ENCODE measurements at regions not wholly inside any gene's neighbourhood (a gene's known extent, or its start where the extent isn't known, plus 50 kb on each side); places are given as distances from the start of the nearest gene placed in this dataset.

DNA sequence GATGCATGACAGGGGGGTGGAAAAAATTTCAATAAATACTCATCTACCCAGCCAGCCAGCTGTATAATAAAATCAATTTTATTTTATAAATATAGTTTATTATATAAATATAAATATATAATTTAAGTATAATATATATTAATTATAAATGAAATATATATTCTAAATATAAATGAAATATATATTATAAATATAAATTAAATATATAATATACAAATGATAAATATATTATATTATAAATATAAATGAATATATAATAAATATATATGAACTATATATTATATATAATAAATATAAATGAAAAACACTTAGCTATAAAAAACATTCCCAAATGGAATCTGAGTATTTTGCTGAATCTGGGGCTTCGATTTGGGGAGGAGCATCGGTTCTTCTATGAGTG is 79.4 kb upstream of the CDCA7L start:
- no peaks in the 10 kb centered on the region for H3K79me2 ChIP-seq (ENCODE audit: control insufficient read depth in 1 of 2, insufficient read depth in 2 of 2, low read length in 2 of 2)
- H2BK12ac ChIP-seq (ENCODE audit: low read depth, low read length) = no peak overlapping the region
- no peak overlapping the region for H4K5ac ChIP-seq (ENCODE audit: insufficient read length, low read depth, low read length)
- no peak overlapping the region for H3K27ac ChIP-seq (ENCODE audit: low read depth, low read length)
- ChIA-PET POLR2A (ENCODE audit: partially characterized antibody) (no interaction called here), CTCF (ENCODE audit: partially characterized antibody) (interaction anchor here (1.0 to 1.7 kb wide), 5 partner anchors 8 to 24 kb away, joined by 3 to 6 read pairs (median 4); no protein-coding TSS in a partner anchor)
- H3K79me1 ChIP-seq (ENCODE audit: low read depth, low read length) = no peaks in the 10 kb centered on the region
- H3K4me3 ChIP-seq (ENCODE audit: extremely low read depth in 1 of 4, insufficient read depth in 2 of 4, low read depth in 3 of 4, low read length in 4 of 4) = no peak overlapping the region
- WGBS, 2 experiments (ENCODE audit: extremely low coverage in 1 of 2, insufficient coverage in 1 of 2, insufficient read length in 1 of 2, insufficient replicate concordance in 2 of 2, low coverage in 1 of 2, low lambda C conversion rate in 2 of 2, missing lambda C conversion rate in 1 of 2) = 92% methylated on average over 2 of the region's 2 CpGs; no CpG with 5 or more reads in 1 of the 2 experiments
- H3K9ac ChIP-seq (replicated peaks in 1 of 4; ENCODE audit: extremely low read depth in 1 of 4, low read depth in 3 of 4, low read length in 3 of 4) = no peak overlapping the region
- no peak overlapping the region for H3K4ac ChIP-seq (replicated peaks; ENCODE audit: insufficient read length, low read depth, low read length)
- H3K27me3 ChIP-seq (replicated peaks in 1 of 4; ENCODE audit: control insufficient read depth in 3 of 4, extremely low read depth in 1 of 4, insufficient read depth in 3 of 4, low read length in 3 of 4) = no peaks in the 10 kb centered on the region
- FAIRE-seq (no peak), DNase-seq (ENCODE audit: low read depth in 1 of 2, low spot score in 2 of 2) (no peak)
- H3K4me1 ChIP-seq (replicated peaks in 1 of 4; ENCODE audit: control insufficient read depth in 3 of 4, insufficient read depth in 4 of 4, low read length in 3 of 4) = peaks cover 0 to 5% (median 1%) of the 10 kb centered on the region in 4 experiments; a peak in 2 of 7 replicates
- H2BK20ac ChIP-seq (ENCODE audit: low read length) = no peak overlapping the region
- H2BK5ac ChIP-seq (ENCODE audit: low read depth, low read length) = no peak overlapping the region
- no peak overlapping the region for H2BK15ac ChIP-seq (ENCODE audit: low read length)
- H3K23ac ChIP-seq (ENCODE audit: insufficient read length) = no peak overlapping the region
- no peak overlapping the region for H2AK5ac ChIP-seq (ENCODE audit: low read depth, low read length)
- no peak overlapping the region for H3K4me2 ChIP-seq (ENCODE audit: insufficient read depth in 1 of 2, low read depth in 2 of 2, low read length in 2 of 2)
- no peak overlapping the region for H2AFZ ChIP-seq (ENCODE audit: low read length)
- no peaks in the 10 kb centered on the region; the same call in 1 of the 2 replicates for H3K23me2 ChIP-seq (ENCODE audit: low read depth, low read length)
- no peak overlapping the region for H2BK120ac ChIP-seq (replicated peaks; ENCODE audit: low read depth, low read length)
- no peak overlapping the region for H3K56ac ChIP-seq (replicated peaks; ENCODE audit: insufficient read length, low read depth, low read length)
- H3K36me3 ChIP-seq (ENCODE audit: control insufficient read depth in 2 of 4, insufficient read depth in 4 of 4, low read length in 3 of 4) = no peaks in the 10 kb centered on the region; a peak in 1 of 8 replicates
- no peak overlapping the region for H3K18ac ChIP-seq (ENCODE audit: extremely low read depth, low read length)
- H4K8ac ChIP-seq (ENCODE audit: extremely low read depth, insufficient read depth, low read length) = no peak overlapping the region; the same call in 1 of the 2 replicates
- H4K20me1 ChIP-seq (replicated peaks in 1 of 2; ENCODE audit: control insufficient read depth in 1 of 2, insufficient read depth in 2 of 2, low read length in 2 of 2) = no peaks in the 10 kb centered on the region
- H3K9me3 ChIP-seq (ENCODE audit: insufficient read depth in 2 of 2, low read depth in 1 of 2, low read length in 1 of 2) = peaks cover 8 to 10% of the 10 kb centered on the region in 2 experiments; a peak in 3 of 4 replicates
- no peak overlapping the region for H3K14ac ChIP-seq (ENCODE audit: insufficient read length)
- no peak overlapping the region for H4K91ac ChIP-seq (replicated peaks; ENCODE audit: insufficient read length, low read length)
- TF ChIP-seq HDAC2 (IDR thresholded peaks at IDR 0.05; ENCODE audit: borderline replicate concordance in 1 of 2, low read depth in 2 of 2, low read length in 2 of 2) = no peak
- TF ChIP-seq BRCA1 (IDR thresholded peaks at IDR 0.05; ENCODE audit: low read depth, low read length) = no peak
- no peak for TF ChIP-seq ZNF274 (IDR thresholded peaks at IDR 0.05; ENCODE audit: borderline replicate concordance, extremely low read depth, low read length)
- TF ChIP-seq, protein P1, sequence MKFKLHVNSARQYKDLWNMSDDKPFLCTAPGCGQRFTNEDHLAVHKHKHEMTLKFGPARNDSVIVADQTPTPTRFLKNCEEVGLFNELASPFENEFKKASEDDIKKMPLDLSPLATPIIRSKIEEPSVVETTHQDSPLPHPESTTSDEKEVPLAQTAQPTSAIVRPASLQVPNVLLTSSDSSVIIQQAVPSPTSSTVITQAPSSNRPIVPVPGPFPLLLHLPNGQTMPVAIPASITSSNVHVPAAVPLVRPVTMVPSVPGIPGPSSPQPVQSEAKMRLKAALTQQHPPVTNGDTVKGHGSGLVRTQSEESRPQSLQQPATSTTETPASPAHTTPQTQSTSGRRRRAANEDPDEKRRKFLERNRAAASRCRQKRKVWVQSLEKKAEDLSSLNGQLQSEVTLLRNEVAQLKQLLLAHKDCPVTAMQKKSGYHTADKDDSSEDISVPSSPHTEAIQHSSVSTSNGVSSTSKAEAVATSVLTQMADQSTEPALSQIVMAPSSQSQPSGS (IDR thresholded peaks at IDR 0.05; ENCODE audit: low read length) = no peak
- TF ChIP-seq BACH1 (IDR thresholded peaks at IDR 0.05; ENCODE audit: low read length) = no peak
- no peak for TF ChIP-seq KDM4A (IDR thresholded peaks at IDR 0.05; ENCODE audit: low read depth, low read length, severe bottlenecking)
- no peak for TF ChIP-seq CBX8 (IDR thresholded peaks at IDR 0.05; ENCODE audit: borderline replicate concordance, low read depth, low read length)
- TF ChIP-seq NANOG (IDR thresholded peaks at IDR 0.05; ENCODE audit: insufficient read depth, low read depth, low read length, poor library complexity, severe bottlenecking) = no peak
- TF ChIP-seq, protein P2, sequence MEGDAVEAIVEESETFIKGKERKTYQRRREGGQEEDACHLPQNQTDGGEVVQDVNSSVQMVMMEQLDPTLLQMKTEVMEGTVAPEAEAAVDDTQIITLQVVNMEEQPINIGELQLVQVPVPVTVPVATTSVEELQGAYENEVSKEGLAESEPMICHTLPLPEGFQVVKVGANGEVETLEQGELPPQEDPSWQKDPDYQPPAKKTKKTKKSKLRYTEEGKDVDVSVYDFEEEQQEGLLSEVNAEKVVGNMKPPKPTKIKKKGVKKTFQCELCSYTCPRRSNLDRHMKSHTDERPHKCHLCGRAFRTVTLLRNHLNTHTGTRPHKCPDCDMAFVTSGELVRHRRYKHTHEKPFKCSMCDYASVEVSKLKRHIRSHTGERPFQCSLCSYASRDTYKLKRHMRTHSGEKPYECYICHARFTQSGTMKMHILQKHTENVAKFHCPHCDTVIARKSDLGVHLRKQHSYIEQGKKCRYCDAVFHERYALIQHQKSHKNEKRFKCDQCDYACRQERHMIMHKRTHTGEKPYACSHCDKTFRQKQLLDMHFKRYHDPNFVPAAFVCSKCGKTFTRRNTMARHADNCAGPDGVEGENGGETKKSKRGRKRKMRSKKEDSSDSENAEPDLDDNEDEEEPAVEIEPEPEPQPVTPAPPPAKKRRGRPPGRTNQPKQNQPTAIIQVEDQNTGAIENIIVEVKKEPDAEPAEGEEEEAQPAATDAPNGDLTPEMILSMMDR (IDR thresholded peaks at IDR 0.05; ENCODE audit: control extremely low read depth in 1 of 3, insufficient read depth in 1 of 3, low read depth in 1 of 3, low read length in 3 of 3) = no peak
- TF ChIP-seq SP4 (IDR thresholded peaks at IDR 0.05; ENCODE audit: low read length) = no peak

Data from H1 (cell line).